Muscle of leg (tissue), 3 donors: ENCODE measurements at regions not wholly inside any gene's neighbourhood (a gene's known extent, or its start where the extent isn't known, plus 50 kb on each side); places are given as distances from the start of the nearest gene placed in this dataset.
"Not testable (repeated sequence)": the region's sequence is repeated elsewhere in the genome, so short reads cannot be mapped to it uniquely, and the experiment has no call there.

ENCODE experiments used
- DNase-seq: peaks from one replicate; pipeline ENCODE4 v3.0.0; 2013
- H3K27ac ChIP-seq: one replicate; pipeline ENCODE4 v1.5.1; 2013; ENCODE audit warnings: mild to moderate bottlenecking, low read length, control low read depth
- H3K27me3 ChIP-seq: one replicate; pipeline ENCODE4 v1.6.1; 2013; ENCODE audit warnings: low read length; ENCODE audit not compliant: control insufficient read depth, insufficient read depth
- H3K36me3 ChIP-seq: one replicate; pipeline ENCODE4 v1.6.1; 2013; ENCODE audit warnings: low read length; ENCODE audit not compliant: control insufficient read depth, insufficient read depth
- H3K4me1 ChIP-seq: one replicate; pipeline ENCODE4 v1.6.1; 2013; ENCODE audit warnings: low read length; ENCODE audit not compliant: control insufficient read depth, insufficient read depth
- H3K4me3 ChIP-seq: one replicate; pipeline ENCODE4 v1.5.1; 2013; ENCODE audit warnings: low read length, control low read depth
- H3K9me3 ChIP-seq: replicated peaks from 2 replicates; pipeline ENCODE4 v1.6.1; 2013; ENCODE audit warnings: low read depth, low read length; ENCODE audit not compliant: control insufficient read depth
- WGBS: methylation state at CpG from one replicate; pipeline ENCODE4 v1.1.5; 2013; ENCODE audit warnings: missing lambda C conversion rate; ENCODE audit not compliant: insufficient coverage; 5-methylcytosine and 5-hydroxymethylcytosine counted together

- Histone ChIP-seq H3K27me3 (no peaks in the 10 kb centered on the region), H3K9me3 (no peaks in the 10 kb centered on the region), H3K36me3 (no peaks in the 10 kb centered on the region), H3K4me1 (no peaks in the 10 kb centered on the region), H3K4me3 (no peak overlapping the region), H3K27ac (no peak overlapping the region)
- no peak for DNase-seq
These were observed 96.8 kb upstream of the GRIA3 start for GRCh38 chrX:123087326-123087725.

GRCh38 chrX:123088331-123088730, 95.7 kb upstream of the GRIA3 start:
- DNase-seq, result no peak
- Histone ChIP-seq H3K27me3 (no peaks in the 10 kb centered on the region), H3K4me1 (no peaks in the 10 kb centered on the region), H3K36me3 (no peaks in the 10 kb centered on the region), H3K27ac (no peak overlapping the region), H3K4me3 (no peak overlapping the region), H3K9me3 (no peaks in the 10 kb centered on the region)
- WGBS, result no CpG with 5 or more reads among the region's 2 CpGs

GRCh38 chrX:123088930-123089329, 95.1 kb upstream of the GRIA3 start:
- WGBS, result no CpG with 5 or more reads among the region's 3 CpGs
- Histone ChIP-seq H3K27me3 (no peaks in the 10 kb centered on the region), H3K36me3 (no peaks in the 10 kb centered on the region), H3K27ac (no peak overlapping the region), H3K9me3 (no peaks in the 10 kb centered on the region), H3K4me1 (no peaks in the 10 kb centered on the region), H3K4me3 (no peak overlapping the region)
- DNase-seq, result no peak

- Histone ChIP-seq H3K36me3 (no peaks in the 10 kb centered on the region), H3K4me1 (no peaks in the 10 kb centered on the region), H3K27me3 (no peaks in the 10 kb centered on the region), H3K27ac (no peak overlapping the region), H3K4me3 (no peak overlapping the region), H3K9me3 (peaks cover 2% of the 10 kb centered on the region)
- no peak for DNase-seq
- WGBS, result 83% methylated on average over 2 of the region's 2 CpGs
These were observed 90.3 kb upstream of the GRIA3 start for GRCh38 chrX:123093792-123094191.

GRCh38 chrX:123108513-123109427, 75.3 kb upstream of the GRIA3 start:
- Histone ChIP-seq H3K36me3 (no peaks in the 10 kb centered on the region), H3K4me1 (no peaks in the 10 kb centered on the region), H3K27ac (no peak overlapping the region), H3K4me3 (no peak overlapping the region), H3K27me3 (no peaks in the 10 kb centered on the region), H3K9me3 (no peaks in the 10 kb centered on the region)
- DNase-seq, result no peak
- WGBS, result 33% methylated on average over 1 of the region's 4 CpGs

GRCh38 chrX:123121241-123121640, 62.8 kb upstream of the GRIA3 start:
- no peak for DNase-seq
- no peak overlapping the region for H3K27ac ChIP-seq
- WGBS, result 69% methylated on average over 1 of the region's 6 CpGs
- no peaks in the 10 kb centered on the region for H3K4me1 ChIP-seq
- H3K36me3 ChIP-seq, result no peaks in the 10 kb centered on the region
- H3K27me3 ChIP-seq, result no peaks in the 10 kb centered on the region
- no peaks in the 10 kb centered on the region for H3K9me3 ChIP-seq
- no peak overlapping the region for H3K4me3 ChIP-seq

- 60% methylated on average over 3 of the region's 3 CpGs for WGBS
These were observed 54.3 kb upstream of the GRIA3 start for GRCh38 chrX:123129805-123130204.

More at GRCh38 chrX:123129805-123130204, 54.3 kb upstream of the GRIA3 start:
- not testable (repeated sequence) for H3K4me3 ChIP-seq, H3K9me3 ChIP-seq, DNase-seq, H3K27me3 ChIP-seq, H3K36me3 ChIP-seq, H3K4me1 ChIP-seq, H3K27ac ChIP-seq
